Stomach (tissue), 8 donors: ENCODE measurements at regions not wholly inside any gene's neighbourhood (a gene's known extent, or its start where the extent isn't known, plus 50 kb on each side); places are given as distances from the start of the nearest gene placed in this dataset.

Experiments
- DNase-seq, 2 donors: peaks; one replicate each; pipeline versions ENCODE4 v3.0.0 to v3.0.0-alpha.2; 2013 to 2019
- H3K27ac ChIP-seq, 5 donors: fragments of 200-600 bp in 4 of 5; sonication (generic) in 4 of 5; one replicate each; pipeline ENCODE4 v1.5.1; 2013 to 2019; ENCODE audit warnings: mild to moderate bottlenecking in 1 of 5, moderate library complexity in 1 of 5
- H3K27me3 ChIP-seq, 3 donors: fragments of 200-600 bp; sonication (generic); one replicate each; pipeline ENCODE4 v1.5.1; 2017 to 2019; ENCODE audit warnings: mixed run types in 1 of 3
- H3K36me3 ChIP-seq, 4 donors: fragments of 200-600 bp; sonication (generic); 1 replicate in 3 of 4; 2 replicates in 1 of 4; pipeline ENCODE4 v1.5.1; 2016 to 2019
- H3K4me1 ChIP-seq, 4 donors: fragments of 200-600 bp; sonication (generic); one replicate each; pipeline ENCODE4 v1.5.1; 2016 to 2019
- H3K4me3 ChIP-seq, 4 donors: fragments of 200-600 bp; sonication (generic) in 3 of 4; one replicate each; pipeline ENCODE4 v1.5.1; 2016 to 2019; ENCODE audit warnings: mild to moderate bottlenecking in 1 of 4
- H3K9me3 ChIP-seq, 4 donors: fragments of 200-600 bp; sonication (generic); one replicate each; pipeline ENCODE4 v1.5.1; 2016 to 2019
- EP300 ChIP-seq: sonication (generic); formaldehyde crosslinking; IDR thresholded peaks from one replicate; pipeline ENCODE4 v1.6.1; 2017; ENCODE audit warnings: antibody characterized with exemption
- POLR2A ChIP-seq, 4 donors: fragments of 450-650 bp; IDR thresholded peaks; one replicate each; pipeline ENCODE4 v1.6.1; 2016; ENCODE audit warnings: antibody characterized with exemption in 4 of 4, control low read depth in 2 of 4, mild to moderate bottlenecking in 1 of 4, moderate library complexity in 1 of 4
- POLR2AphosphoS5 ChIP-seq, 3 donors: sonication (generic); formaldehyde crosslinking; IDR thresholded peaks; one replicate each; pipeline ENCODE4 v1.6.1; 2016; ENCODE audit warnings: antibody characterized with exemption in 3 of 3
- WGBS, 5 donors: extraction: QIAGEN DNeasy Blood & Tissue Kit in 3 of 5; methylation state at CpG; one replicate each; pipeline versions ENCODE4 v1.1.5 to v1.1.7; 2013 to 2018; 5-methylcytosine and 5-hydroxymethylcytosine counted together
- intact Hi-C: fragments of 100-400 bp; cut with DNase I; formaldehyde crosslinking; loops from one replicate; pipeline ENCODE4 v1.15.1; 2023; ENCODE audit warnings: low total_unique reads
- TF ChIP-seq, protein P1 (sequence below), 7 experiments: fragments of 450-650 bp in 4 of 7; fragments of 200-600 bp in 3 of 7; sonication (generic) in 3 of 7; IDR thresholded peaks; one replicate each; pipeline ENCODE4 v1.5.1; 2016 to 2019; ENCODE audit warnings: antibody characterized with exemption in 7 of 7, control low read depth in 2 of 7, mild to moderate bottlenecking in 1 of 7
- donor health status: healthy with polysubstance abuse.
- donor health status: Bipolar disorder and iron deficiency.
- donor health status: healthy.

DNA sequence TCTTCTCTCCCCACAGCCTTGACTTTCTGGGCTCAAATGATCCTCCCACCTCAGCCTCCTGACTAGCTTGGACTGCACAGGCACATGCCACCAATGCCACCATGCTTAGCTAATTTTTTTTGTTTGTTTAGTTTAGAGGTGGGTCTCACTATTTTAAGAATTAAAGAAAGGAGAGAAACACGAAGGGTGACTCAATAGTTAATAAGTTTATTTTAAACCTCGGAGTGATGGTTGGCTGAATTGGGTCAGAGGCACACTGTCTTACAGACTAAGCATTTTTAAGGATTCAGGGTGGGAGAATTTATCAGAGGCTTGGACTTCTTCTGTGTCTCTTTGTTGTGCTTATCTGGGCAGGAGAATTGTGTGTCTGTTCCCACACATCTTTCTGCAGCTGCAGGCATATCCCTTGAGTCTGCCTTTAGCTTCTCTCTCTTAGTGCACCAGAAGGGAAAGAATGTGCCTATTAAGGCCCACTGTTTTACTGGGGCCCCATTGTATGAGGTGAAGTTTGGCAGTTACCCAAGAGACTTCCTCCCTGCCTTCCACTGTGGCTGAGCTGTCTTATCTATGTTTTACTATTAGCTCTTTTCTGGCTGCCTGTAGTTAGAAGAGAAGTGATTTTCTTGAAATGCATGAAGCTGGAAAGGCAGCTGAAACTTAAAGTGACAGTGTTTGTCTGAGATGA, 2172.0 kb downstream of the TP53TG3F start:
- H3K4me3 ChIP-seq = no peak overlapping the region
- intact Hi-C loops = no loop called here
- no peaks in the 10 kb centered on the region for H3K4me1 ChIP-seq
- no peaks in the 10 kb centered on the region for H3K36me3 ChIP-seq
- no peaks in the 10 kb centered on the region for H3K27me3 ChIP-seq
- peaks cover 0 to 34% (median 17%) of the 10 kb centered on the region in 4 donors for H3K9me3 ChIP-seq
- WGBS, 5 donors = 17 to 52% (median 27%) methylated on average over 2 of the region's 2 CpGs
- TF ChIP-seq EP300 (no peak), POLR2AphosphoS5 (IDR thresholded peaks at IDR 0.05) (no peak), POLR2A (IDR thresholded peaks at IDR 0.05) (no peak)
- TF ChIP-seq, protein P1, sequence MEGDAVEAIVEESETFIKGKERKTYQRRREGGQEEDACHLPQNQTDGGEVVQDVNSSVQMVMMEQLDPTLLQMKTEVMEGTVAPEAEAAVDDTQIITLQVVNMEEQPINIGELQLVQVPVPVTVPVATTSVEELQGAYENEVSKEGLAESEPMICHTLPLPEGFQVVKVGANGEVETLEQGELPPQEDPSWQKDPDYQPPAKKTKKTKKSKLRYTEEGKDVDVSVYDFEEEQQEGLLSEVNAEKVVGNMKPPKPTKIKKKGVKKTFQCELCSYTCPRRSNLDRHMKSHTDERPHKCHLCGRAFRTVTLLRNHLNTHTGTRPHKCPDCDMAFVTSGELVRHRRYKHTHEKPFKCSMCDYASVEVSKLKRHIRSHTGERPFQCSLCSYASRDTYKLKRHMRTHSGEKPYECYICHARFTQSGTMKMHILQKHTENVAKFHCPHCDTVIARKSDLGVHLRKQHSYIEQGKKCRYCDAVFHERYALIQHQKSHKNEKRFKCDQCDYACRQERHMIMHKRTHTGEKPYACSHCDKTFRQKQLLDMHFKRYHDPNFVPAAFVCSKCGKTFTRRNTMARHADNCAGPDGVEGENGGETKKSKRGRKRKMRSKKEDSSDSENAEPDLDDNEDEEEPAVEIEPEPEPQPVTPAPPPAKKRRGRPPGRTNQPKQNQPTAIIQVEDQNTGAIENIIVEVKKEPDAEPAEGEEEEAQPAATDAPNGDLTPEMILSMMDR (IDR thresholded peaks at IDR 0.05) = no peak
- H3K27ac ChIP-seq = no peak overlapping the region
- DNase-seq = no peak

DNA sequence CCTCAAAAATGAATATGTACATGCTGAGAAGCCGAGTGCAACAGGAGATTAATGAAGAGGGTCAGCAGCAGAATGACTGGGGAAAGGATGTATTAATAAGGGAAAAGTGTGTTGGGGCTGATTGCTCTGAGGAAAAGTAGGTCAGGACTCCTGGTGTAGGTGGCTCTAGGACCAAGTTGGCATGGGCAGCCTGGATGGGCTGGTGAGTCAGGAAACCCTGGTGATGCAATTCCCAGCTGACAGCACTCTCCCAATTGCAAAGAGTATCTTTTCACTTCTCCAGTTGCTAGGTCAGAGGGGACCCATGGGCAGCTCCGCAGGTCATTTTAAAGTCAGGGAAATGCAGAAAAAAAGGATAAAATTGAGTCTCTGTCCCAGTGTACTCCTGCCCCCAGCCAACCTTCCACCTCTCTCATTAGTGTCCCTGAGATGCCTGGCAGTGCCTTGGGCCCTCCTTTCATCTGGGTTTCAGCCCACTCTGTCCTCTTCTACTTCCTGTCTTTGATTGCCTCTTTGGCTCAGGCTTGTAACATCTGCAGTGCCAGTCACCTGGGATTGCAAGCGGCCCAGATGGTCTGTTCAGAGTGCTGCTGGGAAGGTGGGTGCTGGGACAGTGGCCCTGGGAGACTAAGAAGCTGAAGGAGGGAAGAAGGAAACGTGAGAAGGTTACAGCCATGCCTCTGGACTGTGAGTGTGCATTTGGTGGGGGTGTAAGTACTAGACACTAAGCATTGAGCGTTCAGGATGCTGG, 2177.2 kb downstream of the TP53TG3F start:
- H3K9me3 ChIP-seq = peaks cover 0 to 48% (median 27%) of the 10 kb centered on the region in 4 donors
- H3K27me3 ChIP-seq = no peaks in the 10 kb centered on the region
- no peak for DNase-seq
- no peak overlapping the region for H3K4me3 ChIP-seq
- no peaks in the 10 kb centered on the region for H3K36me3 ChIP-seq
- H3K4me1 ChIP-seq = no peaks in the 10 kb centered on the region
- H3K27ac ChIP-seq = no peak overlapping the region
- intact Hi-C loops = no loop called here
- WGBS, 5 donors = 35 to 50% (median 39%) methylated on average over 5 of the region's 5 CpGs
- TF ChIP-seq POLR2A (IDR thresholded peaks at IDR 0.05) (no peak), POLR2AphosphoS5 (IDR thresholded peaks at IDR 0.05) (no peak), EP300 (no peak)

DNA sequence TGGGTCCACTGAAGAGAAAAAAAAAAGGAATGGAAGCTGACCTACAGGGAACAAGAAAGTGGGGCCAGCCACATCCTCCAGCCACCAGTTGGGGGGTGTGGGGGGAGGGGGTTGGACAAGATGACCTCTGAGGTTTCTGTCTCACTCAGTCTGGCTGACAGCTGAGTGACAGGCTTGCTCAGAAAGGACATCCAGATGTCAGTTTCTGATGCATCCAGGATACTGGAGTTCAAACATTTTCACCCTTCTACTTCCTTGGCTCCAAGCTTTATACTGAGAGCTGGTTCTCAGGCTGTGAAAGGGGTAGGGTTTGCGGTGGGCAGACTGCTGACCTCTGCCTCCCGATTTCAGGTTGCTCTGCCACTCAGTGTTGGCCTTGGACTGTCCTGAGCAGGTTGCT, 2178.3 kb downstream of the TP53TG3F start:
- no peak for TF ChIP-seq EP300
- TF ChIP-seq POLR2AphosphoS5 (IDR thresholded peaks at IDR 0.05) = no peak
- TF ChIP-seq, protein P1 (IDR thresholded peaks at IDR 0.05) = no peak
- no peak for TF ChIP-seq POLR2A (IDR thresholded peaks at IDR 0.05)
- Histone ChIP-seq H3K9me3 (peaks cover 0 to 49% (median 31%) of the 10 kb centered on the region in 4 donors), H3K27ac (no peak overlapping the region), H3K27me3 (no peaks in the 10 kb centered on the region), H3K4me3 (no peak overlapping the region), H3K36me3 (no peaks in the 10 kb centered on the region), H3K4me1 (no peaks in the 10 kb centered on the region)
- intact Hi-C loops = no loop called here
- no peak for DNase-seq
- WGBS, 5 donors = 43 to 59% (median 49%) methylated on average over 2 of the region's 2 CpGs

DNA sequence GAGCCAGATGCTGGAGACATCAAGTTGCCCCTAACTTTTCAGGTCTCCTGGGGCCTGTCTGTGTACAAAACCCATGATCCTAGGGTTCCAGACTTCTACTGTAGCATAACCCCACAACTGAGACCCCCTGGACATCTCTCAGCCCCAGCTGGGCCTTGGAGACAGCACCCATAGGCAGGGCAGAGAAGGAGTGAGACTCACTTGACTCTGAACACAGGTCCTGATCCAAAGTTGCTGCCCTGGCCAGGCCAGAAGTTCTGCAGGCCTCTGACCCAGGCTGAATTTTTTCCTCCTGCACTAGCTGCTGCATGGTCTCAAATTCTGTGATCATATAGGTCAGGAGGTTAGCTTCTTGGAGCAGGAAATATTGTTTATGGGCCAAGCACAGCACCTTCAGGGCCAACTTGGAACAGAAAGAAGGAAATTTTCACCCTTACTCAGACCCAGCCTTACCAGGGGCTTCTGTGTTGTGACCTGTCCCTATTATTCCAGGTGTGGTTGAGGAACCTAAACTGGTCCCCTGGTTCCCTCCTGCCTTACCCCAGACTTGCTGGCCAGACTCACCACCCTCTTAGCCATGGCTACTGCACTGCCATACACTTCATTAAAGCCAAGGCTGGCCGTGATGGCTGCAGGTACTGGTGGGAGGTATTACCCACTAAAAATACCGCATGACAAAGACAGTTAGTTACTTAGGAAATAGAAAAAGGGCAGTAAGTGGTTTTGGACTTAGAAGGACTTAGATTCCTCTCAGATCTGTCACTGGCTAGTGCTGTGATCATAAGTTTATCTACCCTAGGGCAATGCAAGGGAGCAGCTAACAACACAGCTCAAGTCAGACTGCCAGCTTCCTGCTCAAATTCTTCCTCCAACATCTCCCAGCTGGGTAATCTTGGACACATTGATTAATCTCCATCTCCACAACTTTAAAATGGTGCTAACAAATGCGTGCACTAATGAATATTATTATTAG, 2180.1 kb downstream of the TP53TG3F start:
- 35 to 44% (median 38%) methylated on average over 3 of the region's 3 CpGs for WGBS, 5 donors
- H3K27ac ChIP-seq = no peak overlapping the region
- no peak overlapping the region for H3K4me3 ChIP-seq
- intact Hi-C loops = no loop called here
- TF ChIP-seq, protein P1 (IDR thresholded peaks at IDR 0.05) = no peak
- no peak for TF ChIP-seq POLR2A (IDR thresholded peaks at IDR 0.05)
- no peak for TF ChIP-seq EP300
- no peak for TF ChIP-seq POLR2AphosphoS5 (IDR thresholded peaks at IDR 0.05)
- peaks cover 0 to 62% (median 41%) of the 10 kb centered on the region in 4 donors for H3K9me3 ChIP-seq
- no peaks in the 10 kb centered on the region for H3K27me3 ChIP-seq
- DNase-seq = no peak
- no peaks in the 10 kb centered on the region for H3K36me3 ChIP-seq
- no peaks in the 10 kb centered on the region for H3K4me1 ChIP-seq
